Vagina (tissue), 2 donors: ENCODE measurements at regions not wholly inside any gene's neighbourhood (a gene's known extent, or its start where the extent isn't known, plus 50 kb on each side); places are given as distances from the start of the nearest gene placed in this dataset. TPM values are rescaled to one million over a fixed set of nuclear protein-coding genes. Genes with fewer than 3 reads are reported as not detected.

ENCODE experiments used
- DNase-seq, 2 donors: peaks; one replicate each; pipeline ENCODE4 v3.0.0-alpha.2; 2017; ENCODE audit errors: extremely low spot score in 2 of 2
- H3K27ac ChIP-seq: fragments of 200-600 bp; sonication (generic); one replicate; pipeline ENCODE4 v1.5.1; 2019
- H3K27me3 ChIP-seq: fragments of 200-600 bp; sonication (generic); one replicate; pipeline ENCODE4 v1.5.1; 2019
- H3K36me3 ChIP-seq, 2 donors: fragments of 200-600 bp; sonication (generic); one replicate each; pipeline ENCODE4 v1.5.1; 2017 to 2019
- H3K4me1 ChIP-seq: fragments of 200-600 bp; sonication (generic); one replicate; pipeline ENCODE4 v1.5.1; 2019
- H3K4me3 ChIP-seq, 2 donors: fragments of 200-600 bp; sonication (generic); 1 replicate in 1 of 2; 2 replicates in 1 of 2; pipeline ENCODE4 v1.5.1; 2016 to 2019
- H3K9me3 ChIP-seq: fragments of 200-600 bp; sonication (generic); one replicate; pipeline ENCODE4 v1.5.1; 2019
- CTCF ChIP-seq, 3 experiments: fragments of 450-650 bp in 2 of 3; fragments of 200-600 bp in 1 of 3; sonication (generic) in 1 of 3; IDR thresholded peaks; one replicate each; pipeline ENCODE4 v1.5.1; 2017 to 2019; ENCODE audit warnings: antibody characterized with exemption in 3 of 3, mild to moderate bottlenecking in 2 of 3, moderate library complexity in 2 of 3
- POLR2A ChIP-seq, 2 donors: fragments of 450-650 bp; IDR thresholded peaks; one replicate each; pipeline ENCODE4 v1.6.1; 2017; ENCODE audit warnings: antibody characterized with exemption in 2 of 2, mild to moderate bottlenecking in 2 of 2, moderate library complexity in 2 of 2
- POLR2AphosphoS5 ChIP-seq, 2 donors: sonication (generic); formaldehyde crosslinking; IDR thresholded peaks; one replicate each; pipeline ENCODE4 v1.9.0; 2017; ENCODE audit warnings: antibody characterized with exemption in 2 of 2, mild to moderate bottlenecking in 2 of 2, low read depth in 1 of 2; ENCODE audit not compliant: insufficient read depth in 1 of 2
- intact Hi-C: fragments of 100-400 bp; cut with DNase I; formaldehyde crosslinking; loops from one replicate; pipeline ENCODE4 v1.15.1; 2023
- small RNA-seq: library from RNA; depleted of rRNA; stranded (forward); fragments of <200 nt; gene quantifications from one replicate; pipeline ENCODE3, GENCODE V24; 2016

GRCh38 chr2:154640000-154640399 is 58.5 kb upstream of the KCNJ3 start:
- Histone ChIP-seq H3K9me3 (no peaks in the 10 kb centered on the region), H3K27ac (no peak overlapping the region), H3K4me1 (no peaks in the 10 kb centered on the region), H3K4me3 (no peak overlapping the region), H3K27me3 (no peaks in the 10 kb centered on the region), H3K36me3 (no peaks in the 10 kb centered on the region)
- TF ChIP-seq POLR2AphosphoS5 (IDR thresholded peaks at IDR 0.05; ENCODE audit: insufficient read depth in 1 of 2, low read depth in 1 of 2) (no peak), CTCF (IDR thresholded peaks at IDR 0.05) (no peak), POLR2A (IDR thresholded peaks at IDR 0.05) (no peak)
- DNase-seq, result no peak
- intact Hi-C loops, result no loop called here

Small RNA genes lying in the stretch of these regions (small RNA-seq; reads per million reads assigned to genes)
- not detected for gene RNA5SP107
